ENCODE measurements at regions not wholly inside any gene's neighbourhood (a gene's known extent, or its start where the extent isn't known, plus 50 kb on each side); places are given as distances from the start of the nearest gene placed in this dataset.

DNA sequence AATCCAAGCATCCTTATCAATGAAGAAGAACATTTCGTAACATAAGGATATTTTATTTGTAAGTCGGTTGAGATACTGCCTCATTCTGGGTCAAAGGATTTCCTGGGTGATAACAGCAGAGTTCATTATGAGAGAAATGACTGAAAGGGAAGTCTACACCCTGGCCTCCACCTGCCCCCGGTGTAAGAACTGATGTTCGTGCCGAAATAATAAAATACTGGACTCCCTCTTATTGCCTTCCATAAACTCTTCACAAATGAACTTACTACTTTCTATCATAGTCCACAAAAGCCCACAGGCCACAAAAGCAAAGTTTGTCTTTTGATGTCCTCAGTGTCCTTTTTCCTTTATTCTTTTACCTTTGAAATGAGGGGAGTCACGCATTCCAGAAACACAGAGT, 174.4 kb downstream of the SERPINI1 start:
- no peak for DNase-seq (ENCODE audit: extremely low spot score in 2 of 2)
- H3K27ac ChIP-seq = no peak overlapping the region
- TF ChIP-seq POLR2AphosphoS5 (IDR thresholded peaks at IDR 0.05; ENCODE audit: insufficient read depth in 1 of 2, low read depth in 1 of 2) (no peak), CTCF (IDR thresholded peaks at IDR 0.05) (no peak)
- H3K9me3 ChIP-seq = no peaks in the 10 kb centered on the region
- no peaks in the 10 kb centered on the region for H3K36me3 ChIP-seq
- intact Hi-C loops (cut with DNase I) = no loop called here
- no peak overlapping the region for H3K4me3 ChIP-seq
- H3K4me1 ChIP-seq = no peaks in the 10 kb centered on the region
- no peaks in the 10 kb centered on the region for H3K27me3 ChIP-seq

- DNase-seq (ENCODE audit: extremely low spot score in 2 of 2) = no peak
- Histone ChIP-seq H3K4me3 (no peak overlapping the region), H3K27me3 (no peaks in the 10 kb centered on the region), H3K36me3 (no peaks in the 10 kb centered on the region), H3K27ac (no peak overlapping the region), H3K4me1 (no peaks in the 10 kb centered on the region), H3K9me3 (no peaks in the 10 kb centered on the region)
- intact Hi-C loops (cut with DNase I) = no loop called here
- TF ChIP-seq POLR2A (IDR thresholded peaks at IDR 0.05) = no peak
- TF ChIP-seq POLR2AphosphoS5 (IDR thresholded peaks at IDR 0.05; ENCODE audit: insufficient read depth in 1 of 2, low read depth in 1 of 2) = no peak
- TF ChIP-seq CTCF (IDR thresholded peaks at IDR 0.05) = no peak
These were observed 174.0 kb downstream of the SERPINI1 start for GRCh38 chr3:167909504-167909896.

- Histone ChIP-seq H3K36me3 (no peaks in the 10 kb centered on the region), H3K9me3 (no peaks in the 10 kb centered on the region), H3K27me3 (no peaks in the 10 kb centered on the region), H3K4me1 (no peaks in the 10 kb centered on the region), H3K27ac (no peak overlapping the region), H3K4me3 (no peak overlapping the region)
- DNase-seq (ENCODE audit: extremely low spot score in 2 of 2) = no peak
- TF ChIP-seq POLR2A (IDR thresholded peaks at IDR 0.05) (no peak), POLR2AphosphoS5 (IDR thresholded peaks at IDR 0.05; ENCODE audit: insufficient read depth in 1 of 2, low read depth in 1 of 2) (no peak), CTCF (IDR thresholded peaks at IDR 0.05) (no peak)
- intact Hi-C loops (cut with DNase I) = no loop called here
These were observed 173.4 kb downstream of the SERPINI1 start for GRCh38 chr3:167908746-167909503.

DNA sequence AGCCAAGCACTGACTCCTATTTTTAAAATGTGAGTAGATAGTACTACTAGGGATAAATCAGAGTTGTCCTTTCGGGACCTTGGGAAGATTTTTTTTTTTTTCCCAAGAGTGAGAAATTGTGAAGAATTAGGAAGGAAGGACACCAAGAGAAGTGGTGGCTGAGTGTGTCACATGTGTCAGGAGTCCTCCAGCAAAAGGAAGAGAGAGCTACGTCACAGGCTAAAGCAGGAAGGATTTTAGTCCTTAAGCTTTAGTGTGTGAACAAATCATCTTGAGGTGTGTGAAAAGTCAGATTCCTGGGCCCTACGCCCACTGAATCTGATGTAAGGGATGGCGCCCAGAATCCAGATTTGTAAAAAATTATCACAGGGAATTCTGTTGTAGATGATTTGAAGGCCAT, 172.7 kb downstream of the SERPINI1 start:
- no peak for DNase-seq (ENCODE audit: extremely low spot score in 2 of 2)
- Histone ChIP-seq H3K27ac (no peak overlapping the region), H3K4me1 (no peaks in the 10 kb centered on the region), H3K4me3 (no peak overlapping the region), H3K9me3 (no peaks in the 10 kb centered on the region), H3K27me3 (no peaks in the 10 kb centered on the region), H3K36me3 (no peaks in the 10 kb centered on the region)
- intact Hi-C loops (cut with DNase I) = no loop called here
- TF ChIP-seq POLR2AphosphoS5 (IDR thresholded peaks at IDR 0.05; ENCODE audit: insufficient read depth in 1 of 2, low read depth in 1 of 2) = no peak
- no peak for TF ChIP-seq CTCF (IDR thresholded peaks at IDR 0.05)
- no peak for TF ChIP-seq POLR2A (IDR thresholded peaks at IDR 0.05)

- intact Hi-C loops (cut with DNase I) = no loop called here
- H3K36me3 ChIP-seq = no peaks in the 10 kb centered on the region
- no peaks in the 10 kb centered on the region for H3K4me1 ChIP-seq
- H3K4me3 ChIP-seq = no peak overlapping the region
- no peak for DNase-seq (ENCODE audit: extremely low spot score in 2 of 2)
- H3K9me3 ChIP-seq = no peaks in the 10 kb centered on the region
- TF ChIP-seq POLR2AphosphoS5 (IDR thresholded peaks at IDR 0.05; ENCODE audit: insufficient read depth in 1 of 2, low read depth in 1 of 2) (no peak), POLR2A (IDR thresholded peaks at IDR 0.05) (no peak), CTCF (IDR thresholded peaks at IDR 0.05) (no peak)
- H3K27ac ChIP-seq = no peak overlapping the region
- no peaks in the 10 kb centered on the region for H3K27me3 ChIP-seq
These were observed 165.6 kb downstream of the SERPINI1 start for GRCh38 chr3:167901138-167901537.

All from vagina (tissue), 2 donors.